ENCODE measurements at regions not wholly inside any gene's neighbourhood (a gene's known extent, or its start where the extent isn't known, plus 50 kb on each side); places are given as distances from the start of the nearest gene placed in this dataset.
A peak's percentile ranks its signal among the peaks of the same experiment; 100 is the strongest.

GRCh38 chr20:48411919-48412522 is 415.8 kb downstream of the PREX1 start:
- DNase-seq (ENCODE audit: low read depth, low spot score): no peak
- no peak for TF ChIP-seq YY1 (IDR thresholded peaks at IDR 0.05; ENCODE audit: insufficient read depth, insufficient read length)
- TF ChIP-seq SUZ12 (IDR thresholded peaks at IDR 0.05; ENCODE audit: extremely low read depth, insufficient read depth, insufficient read length): no peak
- TF ChIP-seq ZNF274 (IDR thresholded peaks at IDR 0.05; ENCODE audit: low read depth, low read length): no peak
- Histone ChIP-seq H3K9ac (ENCODE audit: insufficient read length, low read depth) (no peak overlapping the region), H3K9me3 (ENCODE audit: insufficient read depth, low read length) (no peaks in the 10 kb centered on the region), H3K36me3 (ENCODE audit: insufficient read depth, insufficient read length, low read length) (no peaks in the 10 kb centered on the region), H3K27me3 (ENCODE audit: insufficient read depth, insufficient read length) (no peaks in the 10 kb centered on the region), H3K4me3 (ENCODE audit: insufficient read length, low read depth) (no peak overlapping the region), H3K4me1 (ENCODE audit: insufficient read depth, insufficient read length) (no peaks in the 10 kb centered on the region)

GRCh38 chr20:48411245-48411644 is 416.6 kb downstream of the PREX1 start:
- no peak for DNase-seq (ENCODE audit: low read depth, low spot score)

GRCh38 chr20:48409055-48409615 is 418.7 kb downstream of the PREX1 start:
- Histone ChIP-seq H3K9me3 (ENCODE audit: insufficient read depth, low read length) (no peaks in the 10 kb centered on the region), H3K9ac (ENCODE audit: insufficient read length, low read depth) (no peak overlapping the region), H3K27me3 (ENCODE audit: insufficient read depth, insufficient read length) (no peaks in the 10 kb centered on the region), H3K4me3 (ENCODE audit: insufficient read length, low read depth) (no peak overlapping the region), H3K4me1 (ENCODE audit: insufficient read depth, insufficient read length) (peaks cover 5% of the 10 kb centered on the region), H3K36me3 (ENCODE audit: insufficient read depth, insufficient read length, low read length) (no peaks in the 10 kb centered on the region)
- DNase-seq (ENCODE audit: low read depth, low spot score): no peak
- TF ChIP-seq YY1 (IDR thresholded peaks at IDR 0.05; ENCODE audit: insufficient read depth, insufficient read length) (no peak), ZNF274 (IDR thresholded peaks at IDR 0.05; ENCODE audit: low read depth, low read length) (no peak), SUZ12 (IDR thresholded peaks at IDR 0.05; ENCODE audit: extremely low read depth, insufficient read depth, insufficient read length) (no peak)

More at GRCh38 chr20:48411245-48411644, 416.6 kb downstream of the PREX1 start:
- TF ChIP-seq ZNF274 (IDR thresholded peaks at IDR 0.05; ENCODE audit: low read depth, low read length) (no peak), YY1 (IDR thresholded peaks at IDR 0.05; ENCODE audit: insufficient read depth, insufficient read length) (no peak), SUZ12 (IDR thresholded peaks at IDR 0.05; ENCODE audit: extremely low read depth, insufficient read depth, insufficient read length) (no peak)
- peaks cover 4% of the 10 kb centered on the region for H3K4me1 ChIP-seq (ENCODE audit: insufficient read depth, insufficient read length)
- no peaks in the 10 kb centered on the region for H3K27me3 ChIP-seq (ENCODE audit: insufficient read depth, insufficient read length)
- H3K36me3 ChIP-seq (ENCODE audit: insufficient read depth, insufficient read length, low read length): no peaks in the 10 kb centered on the region
- H3K9ac ChIP-seq (ENCODE audit: insufficient read length, low read depth): no peak overlapping the region
- no peak overlapping the region for H3K4me3 ChIP-seq (ENCODE audit: insufficient read length, low read depth)
- no peaks in the 10 kb centered on the region for H3K9me3 ChIP-seq (ENCODE audit: insufficient read depth, low read length)

- TF ChIP-seq ZNF274 (IDR thresholded peaks at IDR 0.05; ENCODE audit: low read depth, low read length) (no peak), SUZ12 (IDR thresholded peaks at IDR 0.05; ENCODE audit: extremely low read depth, insufficient read depth, insufficient read length) (no peak), YY1 (IDR thresholded peaks at IDR 0.05; ENCODE audit: insufficient read depth, insufficient read length) (no peak)
- Histone ChIP-seq H3K9ac (ENCODE audit: insufficient read length, low read depth) (no peak overlapping the region), H3K4me3 (ENCODE audit: insufficient read length, low read depth) (no peak overlapping the region), H3K4me1 (ENCODE audit: insufficient read depth, insufficient read length) (peaks cover 10% of the 10 kb centered on the region), H3K27me3 (ENCODE audit: insufficient read depth, insufficient read length) (no peaks in the 10 kb centered on the region), H3K36me3 (ENCODE audit: insufficient read depth, insufficient read length, low read length) (no peaks in the 10 kb centered on the region), H3K9me3 (ENCODE audit: insufficient read depth, low read length) (no peaks in the 10 kb centered on the region)
- DNase-seq (ENCODE audit: low read depth, low spot score): no peak
These were observed 420.1 kb downstream of the PREX1 start for GRCh38 chr20:48407710-48408109.

GRCh38 chr20:48406912-48407340 is 420.9 kb downstream of the PREX1 start:
- no peak overlapping the region for H3K9ac ChIP-seq (ENCODE audit: insufficient read length, low read depth)
- no peak for TF ChIP-seq ZNF274 (IDR thresholded peaks at IDR 0.05; ENCODE audit: low read depth, low read length)
- TF ChIP-seq YY1 (IDR thresholded peaks at IDR 0.05; ENCODE audit: insufficient read depth, insufficient read length): no peak
- no peak for TF ChIP-seq SUZ12 (IDR thresholded peaks at IDR 0.05; ENCODE audit: extremely low read depth, insufficient read depth, insufficient read length)
- no peak for DNase-seq (ENCODE audit: low read depth, low spot score)
- no peak overlapping the region for H3K4me3 ChIP-seq (ENCODE audit: insufficient read length, low read depth)
- no peaks in the 10 kb centered on the region for H3K9me3 ChIP-seq (ENCODE audit: insufficient read depth, low read length)
- H3K27me3 ChIP-seq (ENCODE audit: insufficient read depth, insufficient read length): no peaks in the 10 kb centered on the region
- peaks cover 10% of the 10 kb centered on the region for H3K4me1 ChIP-seq (ENCODE audit: insufficient read depth, insufficient read length)
- H3K36me3 ChIP-seq (ENCODE audit: insufficient read depth, insufficient read length, low read length): no peaks in the 10 kb centered on the region

- H3K4me1 ChIP-seq (ENCODE audit: insufficient read depth, insufficient read length): peaks cover 10% of the 10 kb centered on the region
- no peak for DNase-seq (ENCODE audit: low read depth, low spot score)
- TF ChIP-seq YY1 (IDR thresholded peaks at IDR 0.05; ENCODE audit: insufficient read depth, insufficient read length): no peak
- no peak for TF ChIP-seq ZNF274 (IDR thresholded peaks at IDR 0.05; ENCODE audit: low read depth, low read length)
These were observed 421.3 kb downstream of the PREX1 start for GRCh38 chr20:48406498-48406897.

GRCh38 chr20:48405909-48406308 is 421.9 kb downstream of the PREX1 start:
- H3K4me1 ChIP-seq (ENCODE audit: insufficient read depth, insufficient read length): peaks cover 10% of the 10 kb centered on the region
- peak; percentile 16 for DNase-seq (ENCODE audit: low read depth, low spot score)

More at GRCh38 chr20:48406498-48406897, 421.3 kb downstream of the PREX1 start:
- no peaks in the 10 kb centered on the region for H3K36me3 ChIP-seq (ENCODE audit: insufficient read depth, insufficient read length, low read length)
- no peak overlapping the region for H3K4me3 ChIP-seq (ENCODE audit: insufficient read length, low read depth)
- no peak overlapping the region for H3K9ac ChIP-seq (ENCODE audit: insufficient read length, low read depth)
- no peaks in the 10 kb centered on the region for H3K27me3 ChIP-seq (ENCODE audit: insufficient read depth, insufficient read length)
- H3K9me3 ChIP-seq (ENCODE audit: insufficient read depth, low read length): no peaks in the 10 kb centered on the region

More at GRCh38 chr20:48405909-48406308, 421.9 kb downstream of the PREX1 start:
- Histone ChIP-seq H3K4me3 (ENCODE audit: insufficient read length, low read depth) (no peak overlapping the region), H3K27me3 (ENCODE audit: insufficient read depth, insufficient read length) (no peaks in the 10 kb centered on the region), H3K9ac (ENCODE audit: insufficient read length, low read depth) (no peak overlapping the region), H3K36me3 (ENCODE audit: insufficient read depth, insufficient read length, low read length) (no peaks in the 10 kb centered on the region), H3K9me3 (ENCODE audit: insufficient read depth, low read length) (no peaks in the 10 kb centered on the region)
- TF ChIP-seq ZNF274 (IDR thresholded peaks at IDR 0.05; ENCODE audit: low read depth, low read length): no peak
